Liver (tissue), 8 donors: ENCODE measurements at regions not wholly inside any gene's neighbourhood (a gene's known extent, or its start where the extent isn't known, plus 50 kb on each side); places are given as distances from the start of the nearest gene placed in this dataset.
A peak's percentile ranks its signal among the peaks of the same experiment; 100 is the strongest.

ENCODE experiments used
- DNase-seq: peaks from one replicate; pipeline ENCODE4 v3.0.0-alpha.2; 2017; ENCODE audit warnings: low spot score
- H3K27ac ChIP-seq, 2 donors: one replicate each; pipeline ENCODE4 v1.7.0; 2013; ENCODE audit warnings: inconsistent platforms in 2 of 2, low read length in 2 of 2, control low read depth in 1 of 2, low read depth in 1 of 2, mild to moderate bottlenecking in 1 of 2
- H3K27me3 ChIP-seq, 4 donors: one replicate each; pipeline versions ENCODE4 v1.6.1 to v1.7.0; 2013; ENCODE audit warnings: low read length in 3 of 4, inconsistent platforms in 1 of 4, mild to moderate bottlenecking in 1 of 4, moderate library complexity in 1 of 4; ENCODE audit not compliant: control insufficient read depth in 4 of 4, insufficient read depth in 4 of 4
- H3K36me3 ChIP-seq, 4 donors: one replicate each; pipeline versions ENCODE4 v1.6.1 to v1.7.0; 2013; ENCODE audit warnings: low read length in 3 of 4, mild to moderate bottlenecking in 3 of 4, low read depth in 1 of 4, moderate library complexity in 1 of 4; ENCODE audit not compliant: control insufficient read depth in 4 of 4, insufficient read depth in 3 of 4
- H3K4me1 ChIP-seq, 4 donors: one replicate each; pipeline versions ENCODE4 v1.6.1 to v1.7.0; 2013; ENCODE audit warnings: low read length in 3 of 4, mild to moderate bottlenecking in 3 of 4, moderate library complexity in 1 of 4; ENCODE audit not compliant: control insufficient read depth in 4 of 4, insufficient read depth in 4 of 4
- H3K4me3 ChIP-seq, 3 donors: one replicate each; pipeline versions ENCODE4 v1.6.1 to v1.7.0; 2013; ENCODE audit warnings: low read length in 3 of 3, control low read depth in 1 of 3, low read depth in 1 of 3, mild to moderate bottlenecking in 1 of 3
- H3K9ac ChIP-seq, 2 donors: one replicate each; pipeline ENCODE4 v1.7.0; 2013; ENCODE audit warnings: low read length in 2 of 2, mild to moderate bottlenecking in 2 of 2, moderate library complexity in 2 of 2, control low read depth in 1 of 2, low read depth in 1 of 2
- H3K9me3 ChIP-seq, 4 donors: one replicate each; pipeline versions ENCODE4 v1.6.1 to v1.7.0; 2013; ENCODE audit warnings: low read length in 3 of 4; ENCODE audit not compliant: control insufficient read depth in 4 of 4
- CTCF ChIP-seq: fragments of 150-350 bp; IDR thresholded peaks from 2 replicates; pipeline ENCODE4 v1.5.1; 2017; ENCODE audit warnings: improper control_type of control experiment, low read depth, low read length; ENCODE audit not compliant: missing input control
- EGR1 ChIP-seq, 2 donors: IDR thresholded peaks; 2 replicates each; pipeline ENCODE4 v1.6.1; 2016 to 2018; ENCODE audit warnings: antibody characterized with exemption in 2 of 2, low read depth in 2 of 2
- FOXA1 ChIP-seq: IDR thresholded peaks from 2 replicates; pipeline ENCODE4 v1.6.1; 2016; ENCODE audit warnings: antibody characterized with exemption
- FOXA2 ChIP-seq: IDR thresholded peaks from 2 replicates; pipeline ENCODE4 v1.6.1; 2016; ENCODE audit warnings: antibody characterized with exemption
- GABPA ChIP-seq, 2 donors: IDR thresholded peaks in 1 of 2; conservative IDR thresholded peaks in 1 of 2; 2 replicates each; pipeline ENCODE4 v1.6.1; 2016; ENCODE audit warnings: antibody characterized with exemption in 2 of 2, mild to moderate bottlenecking in 1 of 2, moderate library complexity in 1 of 2
- HNF4A ChIP-seq, 2 donors: conservative IDR thresholded peaks; 2 replicates each; pipeline ENCODE4 v1.6.1; 2016; ENCODE audit warnings: antibody characterized with exemption in 2 of 2, mild to moderate bottlenecking in 2 of 2
- HNF4G ChIP-seq: IDR thresholded peaks from 2 replicates; pipeline ENCODE4 v1.6.1; 2016; ENCODE audit warnings: antibody characterized with exemption
- JUND ChIP-seq, 2 donors: IDR thresholded peaks; 2 replicates each; pipeline ENCODE4 v1.6.1; 2016; ENCODE audit warnings: antibody characterized with exemption in 2 of 2
- NR2F2 ChIP-seq: IDR thresholded peaks from 2 replicates; pipeline ENCODE4 v1.6.1; 2016; ENCODE audit warnings: antibody characterized with exemption
- RAD21 ChIP-seq, 2 donors: IDR thresholded peaks; 2 replicates each; pipeline ENCODE4 v1.6.1; 2016; ENCODE audit warnings: antibody characterized with exemption in 2 of 2, mild to moderate bottlenecking in 2 of 2
- RXRA ChIP-seq, 2 donors: IDR thresholded peaks; 2 replicates each; pipeline ENCODE4 v1.6.1; 2017 to 2018; ENCODE audit warnings: antibody characterized with exemption in 2 of 2, mild to moderate bottlenecking in 1 of 2
- WGBS: extraction: QIAGEN DNeasy Blood & Tissue Kit; methylation state at CpG from one replicate; pipeline ENCODE4 v1.1.7; 2013; 5-methylcytosine and 5-hydroxymethylcytosine counted together
- TF ChIP-seq, protein P1 (sequence below): IDR thresholded peaks from 2 replicates; pipeline ENCODE4 v1.6.1; 2016; ENCODE audit warnings: antibody characterized with exemption
- TF ChIP-seq, protein P2 (sequence below): IDR thresholded peaks from 2 replicates; pipeline ENCODE4 v1.6.1; 2016; ENCODE audit warnings: antibody characterized with exemption
- donor health status: healthy.
- donor health status: healthy.
- donor health status: healthy.
- donor health status: healthy.
- donor health status: healthy.

DNA sequence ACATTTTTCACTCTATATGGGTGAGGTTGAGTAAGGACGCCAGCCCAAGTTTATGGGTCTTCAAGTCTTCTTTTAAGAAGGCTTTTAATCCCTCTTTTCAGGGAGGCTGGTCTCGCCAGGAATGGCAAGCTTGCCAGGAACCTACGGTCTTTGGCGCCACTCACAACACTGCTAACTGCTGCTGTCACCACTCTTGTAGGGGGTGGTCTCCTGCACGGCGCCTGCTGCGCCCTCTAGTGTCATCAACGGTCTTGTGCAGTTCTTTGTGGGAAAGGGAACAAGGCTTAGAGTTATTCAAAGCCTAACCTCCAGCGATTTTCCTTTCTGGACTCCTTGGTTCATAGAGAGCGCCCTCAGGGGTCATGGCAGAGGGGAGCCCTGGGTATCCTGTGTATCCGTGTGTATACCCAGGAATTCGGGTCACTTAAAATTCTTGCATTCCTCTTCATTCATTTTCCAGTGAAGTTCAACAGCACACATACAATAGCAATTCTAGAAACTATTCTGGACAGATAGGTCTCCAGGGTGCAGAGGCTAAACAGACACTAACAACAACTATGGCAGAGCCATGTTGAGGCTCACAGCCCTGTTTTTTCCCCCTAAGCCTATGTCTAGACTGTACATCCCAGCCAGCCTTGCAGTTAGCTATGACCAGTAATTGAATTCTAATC, 392.8 kb upstream of the CAMK1G start:
- 24% methylated on average over 12 of the region's 12 CpGs for WGBS
- TF ChIP-seq JUND (IDR thresholded peaks at IDR 0.05) (no peak), CTCF (peak; percentile 57), RAD21 (IDR thresholded peaks at IDR 0.05) (peak; percentile 81 to 88)
- TF ChIP-seq, protein P1, sequence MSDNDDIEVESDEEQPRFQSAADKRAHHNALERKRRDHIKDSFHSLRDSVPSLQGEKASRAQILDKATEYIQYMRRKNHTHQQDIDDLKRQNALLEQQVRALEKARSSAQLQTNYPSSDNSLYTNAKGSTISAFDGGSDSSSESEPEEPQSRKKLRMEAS, result no peak
- no peak overlapping the region for H3K27ac ChIP-seq
- H3K9me3 ChIP-seq, result peaks cover 4 to 11% (median 6%) of the 10 kb centered on the region in 4 donors
- no peak overlapping the region for H3K4me3 ChIP-seq
- no peaks in the 10 kb centered on the region for H3K27me3 ChIP-seq
- peaks cover 0 to 7% (median 3%) of the 10 kb centered on the region in 4 donors for H3K4me1 ChIP-seq
- H3K9ac ChIP-seq, result no peak overlapping the region
- H3K36me3 ChIP-seq, result no peaks in the 10 kb centered on the region
- peak; percentile 45 for DNase-seq

DNA sequence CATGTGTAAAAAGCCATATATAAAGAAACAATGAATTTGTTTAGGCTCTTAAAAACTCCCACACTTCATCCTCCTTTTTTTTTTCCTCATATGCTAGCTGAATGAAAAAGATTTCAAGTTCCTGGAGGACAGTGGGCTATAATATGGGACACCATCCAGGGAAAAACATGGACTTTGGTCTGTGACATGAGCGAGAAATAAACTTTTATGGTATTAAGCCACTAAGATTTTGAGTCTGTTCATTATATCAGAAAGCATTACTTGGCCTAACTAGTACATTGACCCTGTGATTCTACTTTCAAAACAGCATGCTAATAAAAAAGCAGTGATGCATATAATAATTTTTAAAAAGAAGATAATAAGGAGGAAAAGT, 392.3 kb upstream of the CAMK1G start:
- no peak overlapping the region for H3K4me3 ChIP-seq
- peaks cover 7 to 16% (median 10%) of the 10 kb centered on the region in 4 donors for H3K9me3 ChIP-seq
- 26% methylated on average over 1 of the region's 1 CpG for WGBS
- no peak for DNase-seq
- H3K27ac ChIP-seq, result no peak overlapping the region
- H3K9ac ChIP-seq, result no peak overlapping the region
- H3K36me3 ChIP-seq, result no peaks in the 10 kb centered on the region
- peaks cover 0 to 7% (median 3%) of the 10 kb centered on the region in 4 donors for H3K4me1 ChIP-seq
- H3K27me3 ChIP-seq, result no peaks in the 10 kb centered on the region
- TF ChIP-seq FOXA2 (no peak), EGR1 (IDR thresholded peaks at IDR 0.05; ENCODE audit: low read depth in 2 of 2) (no peak), HNF4A (conservative IDR thresholded peaks at IDR 0.05) (peak; percentile 53 to 55)

- no peak for DNase-seq
- H3K9ac ChIP-seq, result no peak overlapping the region
- H3K27me3 ChIP-seq, result no peaks in the 10 kb centered on the region
- peaks cover 9 to 26% (median 15%) of the 10 kb centered on the region in 4 donors for H3K9me3 ChIP-seq
- H3K36me3 ChIP-seq, result no peaks in the 10 kb centered on the region
- no peak for TF ChIP-seq CTCF
- TF ChIP-seq RXRA (IDR thresholded peaks at IDR 0.05), result no peak
- TF ChIP-seq EGR1 (IDR thresholded peaks at IDR 0.05; ENCODE audit: low read depth in 2 of 2), result no peak
- TF ChIP-seq RAD21 (IDR thresholded peaks at IDR 0.05), result no peak
- no peak for TF ChIP-seq HNF4G
- no peak for TF ChIP-seq HNF4A (conservative IDR thresholded peaks at IDR 0.05)
- no peak for TF ChIP-seq FOXA1
- no peak for TF ChIP-seq GABPA (IDR thresholded peaks at IDR 0.05 in 1 of 2, conservative IDR thresholded peaks at IDR 0.05 in 1 of 2)
- no peak for TF ChIP-seq FOXA2
- TF ChIP-seq JUND (IDR thresholded peaks at IDR 0.05), result no peak
- no peak for TF ChIP-seq NR2F2
- TF ChIP-seq, protein P2, sequence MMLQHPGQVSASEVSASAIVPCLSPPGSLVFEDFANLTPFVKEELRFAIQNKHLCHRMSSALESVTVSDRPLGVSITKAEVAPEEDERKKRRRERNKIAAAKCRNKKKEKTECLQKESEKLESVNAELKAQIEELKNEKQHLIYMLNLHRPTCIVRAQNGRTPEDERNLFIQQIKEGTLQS, result no peak
- peaks cover 0 to 3% (median 1%) of the 10 kb centered on the region in 4 donors for H3K4me1 ChIP-seq
- H3K4me3 ChIP-seq, result no peak overlapping the region
- H3K27ac ChIP-seq, result no peak overlapping the region
Observed at GRCh38 chr1:209196140-209196539, 387.4 kb upstream of the CAMK1G start.
